ENCODE measurements at regions not wholly inside any gene's neighbourhood (a gene's known extent, or its start where the extent isn't known, plus 50 kb on each side); places are given as distances from the start of the nearest gene placed in this dataset.
"Not testable (repeated sequence)": the region's sequence is repeated elsewhere in the genome, so short reads cannot be mapped to it uniquely, and the experiment has no call there.

DNA sequence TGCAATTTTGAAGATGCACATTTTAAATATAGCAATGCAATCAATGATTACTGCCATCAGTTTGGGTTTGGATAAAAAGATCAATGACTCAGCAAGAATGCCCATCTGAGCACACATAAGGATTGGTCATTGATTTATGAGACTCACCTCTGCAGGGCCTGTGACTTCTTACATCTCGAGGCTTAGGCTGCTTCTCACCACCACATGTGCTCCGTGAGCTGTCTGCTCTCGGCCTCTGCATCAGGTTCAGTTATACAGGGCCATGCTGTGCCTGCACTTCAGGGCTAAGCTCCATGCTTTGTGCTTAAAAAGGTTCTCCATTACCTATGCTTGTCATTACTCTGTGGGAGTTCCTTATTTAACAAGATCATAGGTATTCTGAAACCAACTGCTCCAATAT is 887.5 kb downstream of the DIPK2A start:
- no peak for DNase-seq

DNA sequence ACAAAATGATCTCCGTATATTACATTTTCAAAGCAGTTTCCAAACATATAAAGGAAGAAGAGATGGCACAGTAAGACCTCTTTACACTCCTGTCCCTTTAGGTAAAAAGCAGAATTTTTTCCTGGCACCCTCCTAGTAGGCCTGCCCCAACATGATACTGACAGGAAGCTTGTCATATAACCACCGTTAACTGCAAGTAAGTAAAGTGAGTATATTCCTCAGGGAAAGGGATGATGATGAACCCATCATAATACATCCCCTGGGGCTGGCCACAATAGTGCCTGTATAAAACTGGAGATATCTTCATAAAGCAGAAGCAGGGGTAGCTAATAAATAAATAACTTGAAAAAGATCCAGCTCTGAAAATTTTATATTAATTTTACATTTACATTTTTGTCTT is 893.0 kb downstream of the DIPK2A start:
- no peak for DNase-seq

DNA sequence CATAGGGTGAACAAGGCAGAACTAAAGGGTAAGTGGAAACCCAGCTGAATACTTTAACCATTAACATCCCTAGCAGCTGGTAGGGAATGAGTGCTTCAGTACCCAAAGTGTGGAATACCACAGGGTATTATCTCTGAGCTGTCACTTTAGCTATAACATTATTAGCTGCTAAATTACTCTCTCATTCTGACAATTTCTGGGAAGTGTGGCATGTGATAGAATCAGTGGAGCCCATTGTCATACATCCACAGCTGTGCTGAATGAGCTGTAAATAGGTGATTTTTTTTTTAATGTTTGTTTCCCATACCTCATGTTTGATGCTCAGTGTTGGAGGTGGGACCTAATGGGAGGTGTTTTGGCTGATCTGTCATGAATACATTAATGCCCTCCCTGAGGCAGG is 894.3 kb downstream of the DIPK2A start:
- no peak for DNase-seq

- no peak for DNase-seq
Observed at GRCh38 chr3:144866476-144866875, 894.9 kb downstream of the DIPK2A start.

DNA sequence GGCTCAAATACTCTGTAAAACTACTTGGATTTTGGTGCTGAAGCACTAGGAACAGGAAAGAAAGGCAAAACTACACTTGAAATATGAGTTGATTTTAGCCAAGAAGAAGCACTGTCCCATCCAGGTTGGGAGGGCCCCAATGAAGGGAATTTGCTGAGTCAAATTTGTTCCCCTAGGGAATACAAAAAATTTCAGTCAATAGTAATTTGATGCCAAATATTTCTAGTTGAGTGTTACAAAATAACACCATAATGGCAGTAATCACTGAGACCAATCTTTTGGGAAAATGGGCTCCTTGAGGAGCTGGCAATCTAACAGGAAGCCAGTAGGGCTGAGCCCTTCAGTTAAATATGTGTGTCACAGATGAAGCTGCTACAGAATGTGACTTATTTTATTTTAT is 896.9 kb downstream of the DIPK2A start:
- DNase-seq, result no peak

- DNase-seq, result no peak
Observed at GRCh38 chr3:144873066-144873465, 901.4 kb downstream of the DIPK2A start.

DNA sequence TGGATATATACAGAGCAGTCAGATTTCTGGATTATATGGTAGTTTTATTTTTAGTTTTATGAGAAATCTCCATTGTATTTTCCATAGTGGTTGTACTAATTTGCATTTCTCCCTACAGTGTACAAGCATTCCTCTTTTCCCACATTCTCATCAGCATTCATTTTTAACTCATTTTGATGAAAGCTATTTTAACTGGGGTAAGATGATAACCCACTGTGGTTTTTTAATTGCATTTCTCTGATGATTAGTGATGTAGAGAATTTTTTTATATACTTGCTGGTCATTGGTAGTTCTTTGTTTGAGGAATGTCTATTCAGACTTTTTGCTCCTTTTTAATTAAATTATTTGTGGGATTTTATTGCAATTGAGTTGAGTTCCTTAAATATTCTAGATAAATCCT is 903.6 kb downstream of the DIPK2A start:
- no peak for DNase-seq

DNA sequence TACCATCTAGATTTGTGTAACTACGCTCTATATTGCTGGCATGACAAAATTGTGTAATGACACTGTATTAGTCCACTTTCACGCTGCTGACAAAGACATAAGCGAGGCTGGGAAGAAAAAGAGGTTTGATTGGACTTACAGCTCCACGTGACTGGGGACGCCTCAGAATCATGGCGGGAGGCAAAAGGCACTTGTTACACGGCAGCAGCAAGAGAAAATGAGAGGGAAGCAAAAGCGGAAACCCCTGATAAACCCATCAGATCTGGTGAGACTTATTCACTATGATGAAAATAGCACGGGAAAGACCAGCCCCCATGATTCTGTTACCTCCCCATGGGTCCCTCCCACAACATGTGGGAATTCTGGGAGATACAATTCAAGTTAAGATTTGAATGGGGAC is 905.7 kb downstream of the DIPK2A start:
- no peak for DNase-seq

GRCh38 chr3:144879701-144880100 is 908.1 kb downstream of the DIPK2A start:
- no peak for DNase-seq

GRCh38 chr3:144893980-144894379 is 922.4 kb downstream of the DIPK2A start:
- DNase-seq, result no peak

GRCh38 chr3:144894576-144894975 is 923.0 kb downstream of the DIPK2A start:
- no peak for DNase-seq

- no peak for DNase-seq
Observed at GRCh38 chr3:144900366-144900765, 928.7 kb downstream of the DIPK2A start.

DNA sequence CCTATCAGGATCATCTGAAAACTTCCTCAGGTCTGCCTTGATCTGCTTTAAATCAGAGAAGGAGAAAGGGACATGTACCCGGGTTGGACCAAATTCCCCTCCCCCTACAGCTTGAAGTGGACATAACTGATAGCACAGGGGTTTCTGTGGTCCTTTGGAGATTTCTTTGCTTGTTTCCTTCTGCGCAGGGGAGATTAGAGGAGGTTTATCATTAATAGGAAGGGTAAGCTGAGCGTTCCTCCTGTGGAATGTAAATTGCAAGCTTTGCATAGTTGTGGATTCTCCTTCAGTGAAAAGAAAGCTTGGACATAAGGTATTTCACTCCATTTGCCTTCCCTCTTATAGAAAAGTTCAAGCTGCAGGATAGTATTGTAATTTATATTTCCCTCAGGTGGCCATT is 936.0 kb downstream of the DIPK2A start:
- DNase-seq, result not testable (repeated sequence)

DNA sequence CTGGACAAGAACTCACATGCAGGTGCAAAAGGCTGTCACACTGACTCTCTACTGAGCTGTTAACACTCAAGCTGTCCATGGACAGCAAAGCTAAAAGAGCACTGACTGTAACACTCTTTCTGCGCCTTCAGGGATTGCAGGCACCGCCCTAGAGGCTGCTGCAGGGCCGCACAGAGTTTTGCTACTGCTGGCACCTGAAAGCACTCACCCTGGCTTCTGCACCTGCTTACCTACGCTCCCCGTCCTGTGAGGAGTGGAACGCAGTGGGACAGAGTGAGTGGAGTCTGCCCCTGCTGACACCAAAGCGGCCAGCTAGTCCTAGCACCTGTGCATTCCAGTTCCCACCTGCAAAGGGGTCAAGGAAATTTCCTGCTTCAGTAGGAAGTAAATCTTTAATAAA is 941.3 kb downstream of the DIPK2A start:
- DNase-seq, result no peak

DNA sequence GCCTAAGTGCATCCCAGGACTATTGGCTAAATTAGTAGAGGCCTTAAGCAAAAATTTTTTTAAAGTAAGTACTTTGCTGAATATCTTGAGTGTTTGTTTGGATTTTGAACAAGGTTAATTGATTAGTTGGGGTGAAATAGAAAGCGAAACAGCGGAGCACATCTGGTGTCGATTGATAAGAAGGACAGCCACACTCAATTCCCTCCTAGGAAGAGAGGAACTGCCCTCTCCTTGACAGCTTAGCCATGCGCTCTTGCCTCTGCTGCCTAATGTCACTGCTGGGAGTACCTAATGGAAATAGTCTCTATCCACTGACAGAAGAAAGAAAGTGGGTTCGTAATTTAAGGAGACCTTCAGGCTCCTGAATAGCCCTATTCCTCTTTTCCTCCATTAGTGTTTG is 943.6 kb downstream of the DIPK2A start:
- DNase-seq, result no peak

DNA sequence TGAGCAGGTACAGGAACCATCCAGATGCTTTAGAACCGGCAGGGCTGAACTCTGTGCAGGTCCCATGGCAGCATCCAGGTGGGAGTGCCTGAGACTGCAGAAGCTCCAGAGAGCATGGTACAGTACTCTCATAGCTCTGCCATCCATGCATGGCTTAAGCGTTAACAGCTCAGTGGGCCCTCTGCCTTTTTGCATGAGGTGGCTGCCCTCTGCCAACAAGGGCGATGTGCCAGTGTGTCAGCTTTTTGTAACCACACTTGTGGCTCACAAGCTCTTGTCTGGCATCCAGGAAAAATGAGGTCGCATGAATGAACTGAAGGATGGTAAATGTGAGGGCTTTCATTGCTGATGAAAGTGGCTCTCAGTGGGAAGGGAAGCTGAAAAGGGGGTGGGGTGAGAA is 950.1 kb downstream of the DIPK2A start:
- no peak for DNase-seq

DNA sequence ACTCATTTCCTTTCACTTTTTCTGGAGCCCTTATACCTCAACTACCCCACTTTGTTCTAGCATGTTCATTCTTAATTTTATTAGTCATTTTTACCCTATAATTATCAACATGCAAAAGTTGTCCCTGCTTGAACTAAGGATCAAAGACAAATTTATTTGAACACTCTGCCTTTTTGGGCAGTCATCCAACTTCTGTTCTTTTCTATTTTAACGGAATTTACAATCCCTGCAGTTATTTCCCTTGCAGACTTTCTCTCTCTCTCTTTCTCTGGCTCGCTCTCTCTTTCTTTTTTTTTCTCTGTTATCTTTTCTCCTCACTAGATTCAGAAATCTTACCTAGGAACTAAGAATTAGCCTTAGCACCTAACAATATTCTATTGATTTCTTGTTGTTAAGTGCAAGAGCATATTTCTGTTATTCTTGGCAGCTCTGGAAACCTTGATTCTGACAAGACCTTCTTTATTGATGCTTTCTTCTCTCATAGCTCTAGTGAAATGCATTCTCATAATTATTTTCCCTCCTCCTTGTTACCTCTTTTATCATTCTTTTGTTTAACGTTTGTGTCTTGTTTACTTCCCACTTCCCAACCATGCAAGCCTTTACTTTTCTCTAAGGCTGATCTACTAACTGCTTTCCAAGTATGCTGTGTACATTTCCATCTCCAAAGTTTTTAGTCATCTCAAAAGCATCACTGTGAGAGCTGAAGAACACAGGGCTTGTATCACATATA is 951.6 kb downstream of the DIPK2A start:
- DNase-seq, result no peak

DNA sequence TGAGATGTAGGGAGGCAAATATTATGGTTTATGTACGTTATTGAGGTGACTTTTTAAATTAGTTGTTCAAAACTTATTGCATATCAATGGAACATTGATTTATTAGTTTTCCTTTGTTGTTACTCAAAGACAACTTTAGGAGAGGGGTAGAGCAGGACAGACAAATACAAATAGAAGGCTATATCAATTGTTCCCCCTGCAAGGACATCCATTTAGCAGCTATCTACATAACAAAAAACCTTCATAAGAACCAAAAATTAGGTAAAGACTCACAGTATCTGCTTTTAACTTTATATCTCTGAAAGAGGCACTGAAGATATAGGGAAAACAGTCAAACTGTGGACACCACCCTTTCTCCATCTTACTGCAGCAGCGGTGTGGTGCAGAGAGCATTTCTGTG is 958.8 kb downstream of the DIPK2A start:
- DNase-seq, result no peak

DNA sequence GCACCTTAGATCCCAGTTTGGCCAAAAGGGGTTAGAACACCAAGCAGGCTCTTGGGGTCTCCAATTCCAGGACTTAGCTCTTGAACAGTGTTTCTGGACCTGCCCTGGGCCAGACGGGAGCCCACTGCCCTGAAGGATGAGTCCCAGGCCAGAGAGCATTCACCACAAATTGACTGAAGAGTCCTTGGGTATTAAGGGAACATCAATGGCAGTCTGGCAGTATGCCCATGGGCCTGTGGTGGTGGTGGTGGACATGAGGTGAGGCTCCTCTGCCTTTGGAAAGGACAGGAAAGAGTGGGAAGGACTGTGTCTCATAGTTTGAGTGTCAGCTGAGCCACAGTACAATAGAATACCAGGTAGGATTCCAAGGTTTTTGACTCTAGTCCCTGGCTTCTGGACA is 960.0 kb downstream of the DIPK2A start:
- no peak for DNase-seq

- DNase-seq, result no peak
Observed at GRCh38 chr3:144942093-144942837, 970.6 kb downstream of the DIPK2A start.

DNA sequence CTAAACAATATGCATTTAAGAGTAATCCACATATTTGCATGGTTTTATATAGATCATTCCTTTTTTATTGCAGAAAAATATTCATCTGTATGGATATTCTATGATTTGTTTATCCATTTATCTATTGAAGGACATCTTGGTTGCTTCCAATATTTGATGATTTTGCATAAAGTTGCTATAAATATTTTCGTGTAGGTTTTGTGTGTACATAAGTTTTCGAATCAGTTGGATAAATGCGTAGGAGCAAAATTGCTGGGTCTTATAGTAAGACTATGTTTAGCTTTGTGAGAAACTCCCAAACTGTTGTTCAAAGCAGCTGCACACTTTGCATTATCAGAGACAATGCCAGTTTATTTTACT is 971.2 kb downstream of the DIPK2A start:
- DNase-seq, result no peak

DNA sequence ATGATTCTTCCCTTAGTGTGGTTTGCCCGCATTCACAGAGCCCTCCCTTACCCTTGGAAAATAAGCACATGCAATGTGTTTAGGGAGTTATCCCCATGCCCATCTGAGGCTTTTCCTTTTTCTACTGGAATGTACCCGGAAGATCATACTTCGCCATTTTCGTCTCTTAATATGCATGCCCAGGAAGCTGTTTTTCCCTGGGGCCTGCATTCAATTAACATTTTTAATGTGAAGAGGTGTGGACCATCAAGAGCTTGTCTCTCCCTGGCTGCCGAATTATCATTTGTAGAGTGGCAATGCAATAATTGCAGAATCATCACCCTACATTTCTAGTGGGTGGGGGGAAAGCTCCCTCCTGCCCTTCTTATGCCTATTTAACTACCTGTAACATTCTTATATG is 976.3 kb downstream of the DIPK2A start:
- DNase-seq, result no peak

DNA sequence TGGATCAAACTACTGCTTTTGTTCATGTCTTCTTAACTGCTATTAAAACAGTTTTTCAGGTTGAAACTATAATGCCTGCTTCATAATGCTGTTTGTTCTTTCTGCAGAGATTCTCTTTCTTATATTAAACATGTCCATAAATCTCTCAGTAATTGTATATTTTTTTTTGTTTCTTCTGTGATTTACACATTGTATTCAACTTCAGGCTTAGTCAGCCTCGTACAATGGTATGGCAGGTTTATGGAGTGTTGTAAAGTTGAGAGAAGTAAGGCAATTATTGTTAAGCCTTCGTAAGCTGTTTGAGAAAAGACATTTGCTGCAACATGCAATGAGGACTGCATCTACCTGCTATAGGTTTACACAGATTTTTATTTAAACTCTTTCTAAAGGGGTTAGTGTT is 977.1 kb downstream of the DIPK2A start:
- DNase-seq, result no peak

DNA sequence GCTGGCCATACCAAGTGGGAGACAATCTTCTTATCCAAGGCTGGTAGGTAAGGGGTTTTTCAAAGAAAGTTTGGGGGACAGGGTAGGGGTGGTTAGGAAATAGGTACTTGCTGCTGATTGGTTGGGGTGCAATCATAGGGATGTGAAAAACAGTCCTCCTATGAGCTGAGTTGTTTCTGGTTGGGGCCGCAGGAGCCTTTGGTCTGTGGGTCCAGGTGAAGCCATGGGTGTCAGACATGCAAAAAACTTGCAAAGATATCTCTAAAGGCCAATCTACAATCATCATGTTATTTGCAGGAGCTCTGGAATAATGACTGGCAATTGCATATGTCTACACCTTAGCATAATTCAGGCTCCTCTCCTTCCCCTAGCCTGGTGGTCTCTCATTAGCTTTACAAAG is 982.3 kb downstream of the DIPK2A start:
- no peak for DNase-seq

Data from activated effector memory CD4-positive, alpha-beta T cell treated with anti-CD3 and anti-CD28 coated beads, Interleukin-2, amount 50 U/mL, for 16 hours (primary cell).